Heart left ventricle (tissue), 13 donors: ENCODE measurements at regions not wholly inside any gene's neighbourhood (a gene's known extent, or its start where the extent isn't known, plus 50 kb on each side); places are given as distances from the start of the nearest gene placed in this dataset.

Source experiments
- CTCF ChIP-seq, 12 donors: fragments of 200-600 bp; sonication (generic) in 4 of 12; IDR thresholded peaks; one replicate each; pipeline versions ENCODE4 v1.5.0 to v1.8.0; 2018 to 2022; ENCODE audit warnings: antibody characterized with exemption in 12 of 12, mild to moderate bottlenecking in 5 of 12
- POLR2A ChIP-seq, 2 donors: fragments of 450-650 bp; IDR thresholded peaks; one replicate each; pipeline ENCODE4 v1.6.1; 2017; ENCODE audit warnings: antibody characterized with exemption in 2 of 2, mild to moderate bottlenecking in 2 of 2, moderate library complexity in 2 of 2
- donor health status: ischemic (EF 13 %, LVEDD 7.1; RV severe dilation, severe dysfunction).
- donor health status: DM: no; HTN: yes; CAD: no.
- donor health status: DM: no; HTN: no; CAD: no.
- donor health status: ischemic (EF 25% LVEDD 6.9; RV normal size, moderate dysfunction).
- donor health status: ischemic (EF 25% LVEDD 5.7; RV mildly dilated, moderate dysfunction).
- donor health status: ischemic (EF 35%, LVEDD 5.7; RV mildly dilated, moderate dysfunction).
- donor health status: nonischemic (EF 11% LVEDD 7.7; RV severe dilation, severe dysfunction).
- donor health status: DM: yes; HTN: yes; CAD: no.
- donor health status: PGD.
- donor health status: ischemic (EF 29% LVEDD 5.4; RV normal size, mild dysfunction).
- donor health status: nonischemic (EF 23%, LVEDD 6.1; RV moderate dilation, normal function).

GRCh38 chr11:32265911-32266310 is 169.4 kb downstream of the WT1 start:
- TF ChIP-seq CTCF (IDR thresholded peaks at IDR 0.05), result no peak
- TF ChIP-seq POLR2A (IDR thresholded peaks at IDR 0.05), result no peak
